Tibial artery (tissue), 4 donors: ENCODE measurements at regions not wholly inside any gene's neighbourhood (a gene's known extent, or its start where the extent isn't known, plus 50 kb on each side); places are given as distances from the start of the nearest gene placed in this dataset.

ENCODE experiments used
- DNase-seq, 2 donors: peaks; one replicate each; pipeline ENCODE4 v3.0.0-alpha.2; 2019
- H3K27ac ChIP-seq, 2 donors: fragments of 200-600 bp; sonication (generic) in 1 of 2; 1 replicate in 1 of 2; 2 replicates in 1 of 2; pipeline ENCODE4 v1.5.1; 2018 to 2019; ENCODE audit warnings: mild to moderate bottlenecking in 1 of 2
- H3K27me3 ChIP-seq, 2 donors: fragments of 200-600 bp; sonication (generic) in 1 of 2; one replicate each; pipeline versions ENCODE4 v1.5.1 to v1.6.0; 2016 to 2019
- H3K36me3 ChIP-seq, 3 donors: fragments of 200-600 bp; sonication (generic) in 2 of 3; one replicate each; pipeline ENCODE4 v1.5.1; 2016 to 2019; ENCODE audit warnings: mild to moderate bottlenecking in 2 of 3
- H3K4me1 ChIP-seq, 4 donors: fragments of 200-600 bp; sonication (generic) in 2 of 4; 1 replicate in 3 of 4; 2 replicates in 1 of 4; pipeline ENCODE4 v1.5.1; 2016 to 2019
- H3K4me3 ChIP-seq, 2 donors: fragments of 200-600 bp; sonication (generic) in 1 of 2; 1 replicate in 1 of 2; 2 replicates in 1 of 2; pipeline ENCODE4 v1.5.1; 2018 to 2019; ENCODE audit warnings: mild to moderate bottlenecking in 2 of 2
- H3K9me3 ChIP-seq, 3 donors: fragments of 200-600 bp; sonication (generic) in 1 of 3; one replicate each; pipeline ENCODE4 v1.5.1; 2016 to 2019
- CTCF ChIP-seq, 2 experiments: fragments of 200-600 bp in 1 of 2; fragments of 450-650 bp in 1 of 2; IDR thresholded peaks; one replicate each; pipeline ENCODE4 v1.5.1; 2017 to 2019; ENCODE audit warnings: antibody characterized with exemption in 2 of 2, mild to moderate bottlenecking in 1 of 2, moderate library complexity in 1 of 2
- intact Hi-C: fragments of 100-400 bp; cut with DNase I; formaldehyde crosslinking; loops from one replicate; pipeline ENCODE4 v1.15.0; 2023; ENCODE audit warnings: low total_unique reads

GRCh38 chr9:86859056-86859455 lies 88.2 kb downstream of the GAS1 start:
- Histone ChIP-seq H3K4me1 (no peaks in the 10 kb centered on the region), H3K4me3 (no peak overlapping the region), H3K27me3 (no peaks in the 10 kb centered on the region), H3K9me3 (no peaks in the 10 kb centered on the region), H3K36me3 (no peaks in the 10 kb centered on the region), H3K27ac (no peak overlapping the region)
- no peak for DNase-seq
- no peak for TF ChIP-seq CTCF (IDR thresholded peaks at IDR 0.05)
- intact Hi-C loops: no loop called here

- intact Hi-C loops: no loop called here
Observed at GRCh38 chr9:86858009-86858408, 89.3 kb downstream of the GAS1 start.

GRCh38 chr9:86856259-86856658 lies 91.0 kb downstream of the GAS1 start:
- H3K4me1 ChIP-seq: no peaks in the 10 kb centered on the region
- no peak overlapping the region for H3K4me3 ChIP-seq
- H3K36me3 ChIP-seq: no peaks in the 10 kb centered on the region
- no peak for TF ChIP-seq CTCF (IDR thresholded peaks at IDR 0.05)
- no peaks in the 10 kb centered on the region for H3K27me3 ChIP-seq
- H3K27ac ChIP-seq: no peak overlapping the region
- DNase-seq: no peak
- H3K9me3 ChIP-seq: no peaks in the 10 kb centered on the region
- intact Hi-C loops: no loop called here

More at GRCh38 chr9:86858009-86858408, 89.3 kb downstream of the GAS1 start:
- no peak for TF ChIP-seq CTCF (IDR thresholded peaks at IDR 0.05)
- no peaks in the 10 kb centered on the region for H3K4me1 ChIP-seq
- no peaks in the 10 kb centered on the region for H3K36me3 ChIP-seq
- H3K9me3 ChIP-seq: no peaks in the 10 kb centered on the region
- no peak overlapping the region for H3K27ac ChIP-seq
- no peak for DNase-seq
- H3K4me3 ChIP-seq: no peak overlapping the region
- no peaks in the 10 kb centered on the region for H3K27me3 ChIP-seq

GRCh38 chr9:86854898-86855523 lies 92.3 kb downstream of the GAS1 start:
- intact Hi-C loops: no loop called here
- Histone ChIP-seq H3K27ac (no peak overlapping the region), H3K9me3 (no peaks in the 10 kb centered on the region), H3K4me1 (no peaks in the 10 kb centered on the region), H3K27me3 (no peaks in the 10 kb centered on the region), H3K36me3 (no peaks in the 10 kb centered on the region), H3K4me3 (no peak overlapping the region)
- TF ChIP-seq CTCF (IDR thresholded peaks at IDR 0.05): no peak
- no peak for DNase-seq

- DNase-seq: no peak
- Histone ChIP-seq H3K4me3 (no peak overlapping the region), H3K27ac (no peak overlapping the region), H3K27me3 (no peaks in the 10 kb centered on the region), H3K36me3 (no peaks in the 10 kb centered on the region), H3K9me3 (no peaks in the 10 kb centered on the region), H3K4me1 (no peaks in the 10 kb centered on the region)
- intact Hi-C loops: loop anchor here (10.0 kb wide), 1 partner anchor 172 kb away; no protein-coding TSS in a partner anchor
- no peak for TF ChIP-seq CTCF (IDR thresholded peaks at IDR 0.05)
Observed at GRCh38 chr9:86846656-86847055, 100.7 kb downstream of the GAS1 start.

- H3K27ac ChIP-seq: no peak overlapping the region
- TF ChIP-seq CTCF (IDR thresholded peaks at IDR 0.05): no peak
- intact Hi-C loops: loop anchor here (10.0 kb wide), 1 partner anchor 168 kb away; no protein-coding TSS in a partner anchor
- no peaks in the 10 kb centered on the region for H3K27me3 ChIP-seq
- no peaks in the 10 kb centered on the region for H3K36me3 ChIP-seq
- no peak overlapping the region for H3K4me3 ChIP-seq
- no peaks in the 10 kb centered on the region for H3K4me1 ChIP-seq
- H3K9me3 ChIP-seq: no peaks in the 10 kb centered on the region
- DNase-seq: no peak
Observed at GRCh38 chr9:86843206-86843605, 104.1 kb downstream of the GAS1 start.
